AG04450 (cell line): ENCODE measurements at regions not wholly inside any gene's neighbourhood (a gene's known extent, or its start where the extent isn't known, plus 50 kb on each side); places are given as distances from the start of the nearest gene placed in this dataset.
A peak's percentile ranks its signal among the peaks of the same experiment; 100 is the strongest.

Source experiments
- CTCF ChIA-PET: fragments of 300-600, 350-600 bp; formaldehyde crosslinking; extraction: SDS; loops from one replicate; lab custom pipeline; 2022; ENCODE audit warnings: antibody characterized with exemption, inconsistent platforms; lab: Charles Lee
- POLR2A ChIA-PET: fragments of 350-600 bp; formaldehyde crosslinking; extraction: SDS; loops from one replicate; lab custom pipeline; 2021; ENCODE audit warnings: antibody characterized with exemption, inconsistent platforms; lab: Yijun Ruan, JAX
- DNase-seq: peaks from one replicate; pipeline ENCODE4 v3.0.0-alpha.2; 2011; ENCODE audit warnings: low read depth, low spot score
- H3K27ac ChIP-seq: one replicate; pipeline ENCODE4 v1.5.1; 2012; ENCODE audit warnings: low read depth, low read length, control low read depth
- H3K27me3 ChIP-seq: one replicate; pipeline ENCODE4 v1.6.0; 2012; ENCODE audit warnings: low read length; ENCODE audit not compliant: control insufficient read depth, insufficient read depth
- H3K4me3 ChIP-seq: 2 replicates; pipeline ENCODE4 v1.5.1; 2011; ENCODE audit warnings: mild to moderate bottlenecking, low read depth, low read length, control low read depth
- H3K9me3 ChIP-seq: 2 replicates; pipeline ENCODE4 v1.5.1; 2012; ENCODE audit warnings: low read length; ENCODE audit not compliant: control insufficient read depth, insufficient read depth
- CTCF ChIP-seq: IDR thresholded peaks from 2 replicates; pipeline ENCODE4 v1.5.1; 2011; ENCODE audit warnings: low read depth, low read length, control low read depth, inconsistent platforms

GRCh38 chr3:34260271-34261000, 462.0 kb downstream of the PDCD6IP start:
- POLR2A ChIA-PET, result no interaction called here
- TF ChIP-seq CTCF, result peak; percentile 76
- DNase-seq, result peak; percentile 1
- CTCF ChIA-PET, result interaction anchor here (0.5 to 2.8 kb wide), 24 partner anchors 9 to 1648 kb away, joined by 3 to 26 read pairs (median 4); no protein-coding TSS in a partner anchor
- Histone ChIP-seq H3K27me3 (no peaks in the 10 kb centered on the region), H3K9me3 (no peaks in the 10 kb centered on the region), H3K27ac (no peak overlapping the region), H3K4me3 (no peak overlapping the region)

GRCh38 chr3:34261001-34261385, 462.6 kb downstream of the PDCD6IP start:
- ChIA-PET CTCF (interaction anchor here (0.5 to 2.8 kb wide), 19 partner anchors 9 to 1648 kb away, joined by 3 to 26 read pairs (median 5); no protein-coding TSS in a partner anchor), POLR2A (no interaction called here)
- no peaks in the 10 kb centered on the region for H3K9me3 ChIP-seq
- H3K27ac ChIP-seq, result no peak overlapping the region
- no peaks in the 10 kb centered on the region for H3K27me3 ChIP-seq
- no peak for TF ChIP-seq CTCF
- DNase-seq, result no peak
- no peak overlapping the region for H3K4me3 ChIP-seq

GRCh38 chr3:34263101-34263621, 464.7 kb downstream of the PDCD6IP start:
- Histone ChIP-seq H3K27ac (no peak overlapping the region), H3K9me3 (no peaks in the 10 kb centered on the region), H3K4me3 (no peak overlapping the region), H3K27me3 (no peaks in the 10 kb centered on the region)
- POLR2A ChIA-PET, result no interaction called here
- TF ChIP-seq CTCF, result no peak
- CTCF ChIA-PET, result interaction anchor here (2.0 kb wide), 1 partner anchor 379 kb away, joined by 7 read pairs; no protein-coding TSS in a partner anchor
- DNase-seq, result no peak

GRCh38 chr3:34264337-34265041, 466.1 kb downstream of the PDCD6IP start:
- TF ChIP-seq CTCF, result no peak
- Histone ChIP-seq H3K27me3 (no peaks in the 10 kb centered on the region), H3K27ac (no peak overlapping the region), H3K4me3 (no peak overlapping the region), H3K9me3 (no peaks in the 10 kb centered on the region)
- CTCF ChIA-PET, result interaction anchor here (2.0 kb wide), 1 partner anchor 381 kb away, joined by 7 read pairs; no protein-coding TSS in a partner anchor
- no peak for DNase-seq
- POLR2A ChIA-PET, result no interaction called here
